Choroid plexus epithelial cell (primary cell): ENCODE measurements at regions not wholly inside any gene's neighbourhood (a gene's known extent, or its start where the extent isn't known, plus 50 kb on each side); places are given as distances from the start of the nearest gene placed in this dataset.
"Not testable (repeated sequence)": the region's sequence is repeated elsewhere in the genome, so short reads cannot be mapped to it uniquely, and the experiment has no call there.

Experiments used
- DNase-seq: peaks from one replicate; pipeline ENCODE4 v3.0.0-alpha.2; 2010; ENCODE audit warnings: low read depth
- H3K4me3 ChIP-seq: 2 replicates; pipeline ENCODE4 v1.5.1; 2011; ENCODE audit warnings: low read depth, mild to moderate bottlenecking, control low read depth, low read length, moderate library complexity
- TF ChIP-seq, protein P1 (sequence below): conservative IDR thresholded peaks from 2 replicates; pipeline ENCODE4 v1.5.1; 2011; ENCODE audit warnings: low read depth, mild to moderate bottlenecking, control low read depth, inconsistent platforms, low read length, moderate library complexity

DNA sequence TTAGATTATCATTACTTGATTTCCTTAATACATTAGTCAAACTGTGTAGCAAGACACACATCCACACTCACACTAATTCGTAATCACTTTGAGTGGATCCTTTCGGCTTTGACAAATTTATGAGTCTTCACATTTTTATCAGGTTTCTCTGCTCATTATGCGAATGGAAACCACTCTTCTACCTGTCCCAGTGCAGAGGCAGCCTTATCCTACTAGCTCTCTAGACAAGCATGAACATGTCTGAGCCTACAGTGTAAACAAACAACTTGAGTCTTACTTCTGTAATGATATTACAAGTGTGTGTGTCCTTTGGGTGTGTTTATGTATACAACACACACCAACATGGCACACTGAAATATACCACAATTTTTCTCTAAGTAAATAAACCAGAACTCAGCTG lies 361.9 kb upstream of the CHST9 start:
- H3K4me3 ChIP-seq = no peak overlapping the region
- TF ChIP-seq, protein P1, sequence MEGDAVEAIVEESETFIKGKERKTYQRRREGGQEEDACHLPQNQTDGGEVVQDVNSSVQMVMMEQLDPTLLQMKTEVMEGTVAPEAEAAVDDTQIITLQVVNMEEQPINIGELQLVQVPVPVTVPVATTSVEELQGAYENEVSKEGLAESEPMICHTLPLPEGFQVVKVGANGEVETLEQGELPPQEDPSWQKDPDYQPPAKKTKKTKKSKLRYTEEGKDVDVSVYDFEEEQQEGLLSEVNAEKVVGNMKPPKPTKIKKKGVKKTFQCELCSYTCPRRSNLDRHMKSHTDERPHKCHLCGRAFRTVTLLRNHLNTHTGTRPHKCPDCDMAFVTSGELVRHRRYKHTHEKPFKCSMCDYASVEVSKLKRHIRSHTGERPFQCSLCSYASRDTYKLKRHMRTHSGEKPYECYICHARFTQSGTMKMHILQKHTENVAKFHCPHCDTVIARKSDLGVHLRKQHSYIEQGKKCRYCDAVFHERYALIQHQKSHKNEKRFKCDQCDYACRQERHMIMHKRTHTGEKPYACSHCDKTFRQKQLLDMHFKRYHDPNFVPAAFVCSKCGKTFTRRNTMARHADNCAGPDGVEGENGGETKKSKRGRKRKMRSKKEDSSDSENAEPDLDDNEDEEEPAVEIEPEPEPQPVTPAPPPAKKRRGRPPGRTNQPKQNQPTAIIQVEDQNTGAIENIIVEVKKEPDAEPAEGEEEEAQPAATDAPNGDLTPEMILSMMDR = no peak
- DNase-seq = no peak

DNA sequence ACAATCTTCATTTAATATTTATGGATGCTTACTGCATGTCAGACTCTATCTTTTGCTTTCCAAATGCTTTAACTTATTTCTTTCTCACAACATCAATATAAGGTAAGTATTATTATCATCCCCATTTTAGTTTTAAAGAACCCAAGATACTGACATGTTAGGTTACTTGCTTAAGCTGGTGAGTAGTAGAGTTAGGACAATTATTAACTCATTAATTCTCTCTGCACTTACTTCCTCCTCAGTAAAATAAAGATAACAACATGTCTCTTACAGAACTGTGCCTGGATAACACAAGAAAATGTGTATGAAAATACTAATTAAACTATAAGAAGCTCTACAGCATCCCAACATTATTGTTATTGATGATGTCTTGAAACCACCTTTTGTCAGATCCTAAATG lies 359.1 kb upstream of the CHST9 start:
- no peak for DNase-seq
- TF ChIP-seq, protein P1 = no peak
- no peak overlapping the region for H3K4me3 ChIP-seq

DNA sequence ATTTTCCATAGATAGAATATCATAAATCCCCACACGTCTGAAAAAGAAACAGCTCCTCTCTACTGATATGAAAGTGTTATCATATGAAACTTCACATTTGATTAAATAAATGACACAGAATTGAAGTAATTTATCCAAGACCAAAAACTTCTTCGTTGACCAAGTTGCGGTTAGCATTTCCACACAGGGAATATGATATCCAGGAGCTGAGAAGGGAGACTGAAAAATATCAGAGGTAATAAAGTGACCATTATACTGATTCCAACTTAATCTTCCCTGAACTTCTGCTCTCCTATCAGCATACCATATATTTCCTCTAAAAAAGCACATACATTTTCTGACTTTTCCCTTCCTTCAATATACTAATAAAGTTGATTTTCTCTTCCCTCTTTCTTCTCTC lies 356.2 kb upstream of the CHST9 start:
- TF ChIP-seq, protein P1 = no peak

GRCh38 chr18:27540111-27540510 lies 355.0 kb upstream of the CHST9 start:
- TF ChIP-seq, protein P1 = no peak
- no peak for DNase-seq
- no peak overlapping the region for H3K4me3 ChIP-seq

More for the DNA sequence above, 356.2 kb upstream of the CHST9 start:
- no peak for DNase-seq
- H3K4me3 ChIP-seq = no peak overlapping the region

DNA sequence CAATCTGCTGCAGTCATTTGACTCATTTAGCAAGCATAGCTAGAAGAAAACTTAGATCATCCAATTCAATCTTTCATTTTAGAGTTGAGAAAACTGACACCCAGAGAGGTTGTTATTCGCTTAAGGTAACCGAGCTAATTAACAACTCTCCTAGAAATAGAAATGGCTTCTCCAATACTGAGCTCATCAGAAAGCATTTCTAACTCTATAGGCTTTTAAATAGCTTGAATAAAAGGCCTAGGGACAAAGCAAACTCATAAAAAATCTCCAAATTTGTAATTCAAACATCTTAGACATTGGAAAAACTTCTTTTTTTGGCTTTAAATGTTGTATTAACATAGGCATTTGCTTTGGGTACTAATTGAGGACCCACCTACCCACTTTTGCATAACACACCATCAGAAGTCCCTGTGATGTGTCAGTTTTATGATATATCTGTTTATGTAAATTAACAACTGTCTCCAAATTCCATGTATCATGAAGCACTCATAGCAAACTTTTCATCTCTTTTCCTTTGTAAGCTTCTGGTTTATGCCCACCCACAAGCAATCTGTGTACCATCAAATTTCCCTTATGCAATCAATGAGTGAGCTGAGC lies 343.9 kb upstream of the CHST9 start:
- TF ChIP-seq, protein P1 = no peak
- DNase-seq = no peak
- H3K4me3 ChIP-seq = no peak overlapping the region

DNA sequence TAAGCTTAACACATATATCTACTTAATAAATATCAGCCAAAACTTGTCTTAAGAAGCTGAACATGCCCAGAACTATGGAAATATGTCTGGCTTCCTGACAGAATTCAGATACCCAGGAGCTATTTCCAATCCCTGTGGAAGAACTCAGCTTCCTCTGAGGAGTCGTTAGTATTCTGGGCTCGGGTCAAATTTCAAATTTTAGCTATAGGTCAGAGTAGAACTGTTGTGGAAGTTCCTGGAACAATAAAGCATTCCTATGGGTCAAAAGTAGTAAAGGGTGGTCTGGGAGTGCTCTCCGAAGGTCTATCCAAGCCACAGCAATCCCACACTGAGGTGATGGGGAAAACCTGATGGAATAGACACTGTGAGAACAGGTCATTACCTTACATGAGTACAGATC lies 342.7 kb upstream of the CHST9 start:
- DNase-seq = no peak
- TF ChIP-seq, protein P1 = no peak
- no peak overlapping the region for H3K4me3 ChIP-seq

DNA sequence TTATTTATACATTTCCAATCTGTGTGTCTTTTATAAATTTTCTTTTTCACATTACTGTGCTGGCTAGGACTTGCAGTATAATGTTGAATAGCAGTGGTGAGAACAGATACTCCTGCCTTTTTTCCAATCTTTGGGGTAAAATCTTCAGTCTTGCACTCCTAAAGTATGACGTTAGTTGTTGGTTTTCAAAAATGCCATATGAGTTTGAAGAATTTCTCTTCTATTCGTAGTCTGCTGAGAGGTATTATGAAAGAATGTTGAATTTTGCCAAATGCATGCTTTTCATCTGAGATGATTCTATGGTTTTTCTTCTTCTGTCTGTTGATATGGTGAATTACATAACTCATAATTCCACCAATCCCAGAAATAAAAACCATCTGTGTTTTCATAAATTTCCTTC lies 335.3 kb upstream of the CHST9 start:
- peak; percentile 13 for DNase-seq
- H3K4me3 ChIP-seq = no peak overlapping the region
- TF ChIP-seq, protein P1 = no peak

DNA sequence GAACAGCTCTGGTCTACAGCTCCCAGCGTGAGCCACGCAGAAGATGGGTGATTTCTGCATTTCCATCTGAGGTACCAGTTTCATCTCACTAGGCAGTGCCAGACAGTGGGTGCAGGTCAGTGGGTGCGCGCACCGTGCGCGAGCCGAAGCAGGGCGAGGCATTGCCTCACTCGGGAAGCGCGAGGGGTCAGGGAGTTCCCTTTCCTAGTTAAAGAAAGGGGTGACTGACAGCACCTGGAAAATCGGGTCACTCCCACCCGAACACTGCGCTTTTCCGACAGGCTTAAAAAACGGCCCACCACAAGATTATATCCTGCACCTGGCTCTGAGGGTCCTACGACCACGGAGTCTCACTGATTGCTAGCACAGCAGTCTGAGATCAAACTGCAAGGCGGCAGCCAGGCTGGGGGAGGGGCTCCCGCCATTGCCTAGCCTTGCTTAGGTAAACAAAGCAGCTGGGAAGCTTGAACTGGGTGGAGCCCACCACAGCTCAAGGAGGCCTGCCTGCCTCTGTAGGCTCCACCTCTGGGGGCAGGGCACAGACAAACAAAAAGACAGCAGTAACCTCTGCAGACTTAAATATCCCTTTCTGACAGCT lies 325.0 kb upstream of the CHST9 start:
- H3K4me3 ChIP-seq, DNase-seq: not testable (repeated sequence)
